Mucosa of descending colon (tissue), 3 donors: ENCODE measurements at regions not wholly inside any gene's neighbourhood (a gene's known extent, or its start where the extent isn't known, plus 50 kb on each side); places are given as distances from the start of the nearest gene placed in this dataset.

Source experiments
- ATAC-seq: fragments of 200-7000 bp; cut with Tn5 transposase; one replicate; pipeline ENCODE4 v1.9.1; 2020; ENCODE audit warnings: mild to moderate bottlenecking, moderate library complexity
- DNase-seq, 3 donors: peaks; one replicate each; pipeline ENCODE4 v3.0.0-alpha.2; 2020
- H3K36me3 ChIP-seq: fragments of 200-600 bp; one replicate; pipeline ENCODE4 v1.8.0; 2021; ENCODE audit warnings: low read depth, mild to moderate bottlenecking
- H3K4me1 ChIP-seq: fragments of 200-600 bp; one replicate; pipeline ENCODE4 v1.8.0; 2021; ENCODE audit warnings: low read depth, mild to moderate bottlenecking
- H3K4me3 ChIP-seq: fragments of 200-600 bp; one replicate; pipeline ENCODE4 v1.8.0; 2021; ENCODE audit warnings: mild to moderate bottlenecking
- H3K9me3 ChIP-seq: fragments of 200-600 bp; one replicate; pipeline ENCODE4 v1.8.0; 2021; ENCODE audit warnings: mild to moderate bottlenecking
- CTCF ChIP-seq: fragments of 200-600 bp; IDR thresholded peaks from one replicate; pipeline ENCODE4 v1.8.0; 2022; ENCODE audit warnings: antibody characterized with exemption, mild to moderate bottlenecking
- intact Hi-C, 2 donors: fragments of 100-400 bp; cut with DNase I in 1 of 2; cut with micrococcal nuclease in 1 of 2; formaldehyde crosslinking; loops; one replicate each; pipeline versions ENCODE4 v1.11.0 to v1.11.1; 2022; cut with DNase I, micrococcal nuclease
- donor health status: DM: no; HTN: no; CAD: no; lungs with moderate emphysema.
- donor health status: DM: no; HTN: no; CAD: no.
- donor health status: DM: no; HTN: yes; CAD: no.

- Histone ChIP-seq H3K9me3 (no peaks in the 10 kb centered on the region), H3K4me3 (no peak overlapping the region), H3K36me3 (no peaks in the 10 kb centered on the region), H3K4me1 (no peaks in the 10 kb centered on the region)
- peak; percentile 76 for ATAC-seq
- DNase-seq, result no peak
- intact Hi-C loops, result no loop called here
- no peak for TF ChIP-seq CTCF
These were observed 113.2 kb upstream of the TENT5A start for GRCh38 chr6:81865712-81866111.

DNA sequence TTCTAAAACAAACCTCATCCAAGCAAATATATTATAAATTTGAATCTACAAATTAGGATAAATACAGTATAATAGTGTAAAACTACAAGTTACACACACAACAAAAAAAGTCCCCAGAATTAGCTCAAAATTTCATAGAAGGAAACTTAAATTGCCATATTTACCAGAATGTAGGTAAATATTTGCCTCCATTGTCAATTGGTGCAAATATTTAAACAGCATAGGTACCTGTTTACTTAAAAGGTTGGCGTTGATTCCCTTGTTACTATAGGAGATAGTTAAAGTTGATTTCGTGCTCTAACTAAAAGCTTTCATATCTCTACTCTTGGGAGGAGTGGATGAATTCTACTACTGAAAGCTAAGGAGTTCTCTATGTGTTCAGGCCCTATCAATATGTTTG, 111.6 kb upstream of the TENT5A start:
- Histone ChIP-seq H3K9me3 (no peaks in the 10 kb centered on the region), H3K36me3 (no peaks in the 10 kb centered on the region), H3K4me1 (no peaks in the 10 kb centered on the region), H3K4me3 (no peak overlapping the region)
- ATAC-seq (peak; percentile 25), DNase-seq (no peak)
- intact Hi-C loops, result no loop called here
- no peak for TF ChIP-seq CTCF

DNA sequence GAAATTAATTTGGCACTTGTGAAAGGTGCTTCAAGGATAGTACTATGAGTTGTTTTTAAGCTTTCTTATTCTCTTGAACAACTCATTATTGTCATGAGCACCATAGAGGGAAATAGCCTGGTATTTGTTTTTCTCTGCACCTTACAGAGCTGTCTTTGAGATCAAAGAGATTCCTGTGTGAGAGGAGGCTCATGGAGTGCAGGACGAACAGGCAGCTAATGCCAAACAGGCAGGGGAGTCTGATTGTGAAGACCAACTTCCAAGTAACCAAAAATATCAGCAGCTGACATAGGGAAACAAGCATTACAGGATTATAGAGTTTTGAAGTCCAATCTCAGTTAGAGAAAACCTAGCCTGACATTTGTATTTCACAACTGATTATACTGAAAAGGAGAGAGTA, 110.6 kb upstream of the TENT5A start:
- Histone ChIP-seq H3K4me3 (no peak overlapping the region), H3K4me1 (no peaks in the 10 kb centered on the region), H3K9me3 (no peaks in the 10 kb centered on the region), H3K36me3 (no peaks in the 10 kb centered on the region)
- no peak for TF ChIP-seq CTCF
- intact Hi-C loops, result no loop called here
- ATAC-seq (no peak), DNase-seq (no peak)

DNA sequence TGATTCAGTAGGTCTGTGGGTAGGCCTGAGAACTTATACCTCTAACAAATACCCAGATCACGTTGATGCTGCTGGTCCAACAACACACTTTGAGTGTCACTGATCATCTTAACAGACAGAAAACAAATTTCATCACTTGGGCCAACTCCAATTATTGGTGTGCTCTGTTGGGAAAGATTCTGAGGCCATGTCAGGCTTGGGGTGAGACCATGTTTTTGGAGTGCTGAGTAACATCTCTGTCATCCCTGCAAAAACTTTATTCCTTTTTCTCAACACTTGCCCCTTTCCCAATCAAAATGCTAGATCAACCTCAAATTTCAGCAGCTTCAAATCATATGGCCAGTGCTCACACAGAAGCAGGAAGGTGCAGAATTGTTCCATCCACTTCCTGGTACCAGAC, 108.8 kb upstream of the TENT5A start:
- Histone ChIP-seq H3K4me3 (no peak overlapping the region), H3K4me1 (no peaks in the 10 kb centered on the region), H3K9me3 (no peaks in the 10 kb centered on the region), H3K36me3 (no peaks in the 10 kb centered on the region)
- TF ChIP-seq CTCF, result no peak
- no peak for DNase-seq
- intact Hi-C loops, result no loop called here
- no peak for ATAC-seq

GRCh38 chr6:81859884-81860283, 107.4 kb upstream of the TENT5A start:
- TF ChIP-seq CTCF, result no peak
- no peaks in the 10 kb centered on the region for H3K9me3 ChIP-seq
- no peaks in the 10 kb centered on the region for H3K4me1 ChIP-seq
- H3K36me3 ChIP-seq, result no peaks in the 10 kb centered on the region
- DNase-seq (no peak), ATAC-seq (no peak)
- no peak overlapping the region for H3K4me3 ChIP-seq
- intact Hi-C loops, result no loop called here

DNA sequence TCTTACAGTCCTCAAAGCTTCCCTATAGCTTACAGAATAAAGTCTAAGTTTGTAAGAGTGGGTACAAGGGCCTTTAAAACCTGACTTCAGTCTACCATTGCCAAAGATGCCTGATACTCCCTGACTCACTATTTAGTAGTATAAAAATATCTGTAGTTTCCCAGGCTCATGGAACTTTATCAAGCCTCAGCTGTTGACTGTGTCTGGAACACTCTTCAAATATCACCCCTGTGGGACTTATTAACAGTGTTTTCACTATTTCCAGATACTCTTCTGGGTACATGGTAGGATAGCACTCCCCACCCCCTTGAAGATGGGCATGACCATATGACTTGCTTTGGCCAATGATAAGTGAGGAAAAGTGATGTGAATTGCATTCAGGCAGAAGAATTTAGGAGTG, 105.3 kb upstream of the TENT5A start:
- DNase-seq (no peak), ATAC-seq (no peak)
- no peaks in the 10 kb centered on the region for H3K4me1 ChIP-seq
- no peaks in the 10 kb centered on the region for H3K9me3 ChIP-seq
- no peak for TF ChIP-seq CTCF
- no peaks in the 10 kb centered on the region for H3K36me3 ChIP-seq
- intact Hi-C loops, result no loop called here
- no peak overlapping the region for H3K4me3 ChIP-seq
